Tibial nerve (tissue), 3 donors: ENCODE measurements at regions not wholly inside any gene's neighbourhood (a gene's known extent, or its start where the extent isn't known, plus 50 kb on each side); places are given as distances from the start of the nearest gene placed in this dataset.

ENCODE experiments used
- CTCF ChIP-seq, 5 experiments: fragments of 200-600 bp in 3 of 5; fragments of 450-650 bp in 2 of 5; sonication (generic) in 3 of 5; IDR thresholded peaks; one replicate each; pipeline ENCODE4 v1.5.1; 2016 to 2019; ENCODE audit warnings: antibody characterized with exemption in 5 of 5, mild to moderate bottlenecking in 3 of 5, moderate library complexity in 2 of 5
- POLR2A ChIP-seq, 2 donors: fragments of 450-650 bp; IDR thresholded peaks; one replicate each; pipeline ENCODE4 v1.6.1; 2017; ENCODE audit warnings: antibody characterized with exemption in 2 of 2, mild to moderate bottlenecking in 2 of 2, moderate library complexity in 2 of 2

GRCh38 chr2:215684448-215685237 lies 248.8 kb upstream of the FN1 start:
- TF ChIP-seq CTCF (IDR thresholded peaks at IDR 0.05) (no peak), POLR2A (IDR thresholded peaks at IDR 0.05) (no peak)
